Ureter (tissue), 1 donor: ENCODE measurements at regions not wholly inside any gene's neighbourhood (a gene's known extent, or its start where the extent isn't known, plus 50 kb on each side); places are given as distances from the start of the nearest gene placed in this dataset.

Source experiments
- DNase-seq: peaks from one replicate; pipeline ENCODE4 v3.0.0-alpha.2; 2020; ENCODE audit warnings: low spot score
- donor health status: DM: yes; HTN: yes; CAD: no.

DNA sequence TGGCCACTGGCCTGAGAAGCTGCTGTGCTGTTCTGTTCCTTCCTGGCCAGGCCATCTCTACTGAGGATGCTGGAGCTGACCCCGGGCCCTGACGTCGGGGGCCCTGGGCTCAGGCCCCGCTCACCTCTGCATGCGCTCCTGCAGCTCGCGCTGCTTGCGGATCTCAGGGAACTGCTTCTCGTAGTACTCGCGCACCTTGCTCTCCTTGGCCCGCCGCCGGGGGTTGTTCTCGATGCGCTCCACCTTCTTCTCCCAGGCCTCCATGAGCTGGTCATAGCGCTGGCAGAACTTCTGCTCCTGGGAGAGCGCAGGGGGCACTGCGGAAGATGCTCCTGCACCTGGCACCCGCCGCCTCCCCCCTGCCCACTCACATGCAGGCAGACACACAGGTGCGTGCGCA, 135.6 kb downstream of the RFLNA start:
- DNase-seq, result no peak

DNA sequence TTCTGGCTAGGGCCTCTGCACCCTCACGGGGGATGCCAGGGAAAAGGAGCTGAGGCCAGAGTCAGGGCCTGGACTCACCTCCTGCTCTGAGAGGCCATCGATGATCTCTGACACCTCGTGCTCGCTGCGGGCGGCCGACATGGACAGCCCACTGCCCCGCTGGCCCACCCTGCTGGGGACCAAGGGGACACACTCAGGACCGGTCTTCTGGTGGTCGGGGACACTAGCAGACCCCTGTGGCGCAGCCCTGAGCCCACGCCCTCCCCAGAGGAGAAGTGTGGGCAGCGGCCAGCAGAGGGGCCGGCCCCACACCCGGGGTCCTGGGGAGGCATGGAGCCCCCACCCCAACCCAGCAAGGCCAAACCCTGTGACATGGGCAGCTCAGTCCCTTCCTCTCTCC, 134.6 kb downstream of the RFLNA start:
- no peak for DNase-seq

DNA sequence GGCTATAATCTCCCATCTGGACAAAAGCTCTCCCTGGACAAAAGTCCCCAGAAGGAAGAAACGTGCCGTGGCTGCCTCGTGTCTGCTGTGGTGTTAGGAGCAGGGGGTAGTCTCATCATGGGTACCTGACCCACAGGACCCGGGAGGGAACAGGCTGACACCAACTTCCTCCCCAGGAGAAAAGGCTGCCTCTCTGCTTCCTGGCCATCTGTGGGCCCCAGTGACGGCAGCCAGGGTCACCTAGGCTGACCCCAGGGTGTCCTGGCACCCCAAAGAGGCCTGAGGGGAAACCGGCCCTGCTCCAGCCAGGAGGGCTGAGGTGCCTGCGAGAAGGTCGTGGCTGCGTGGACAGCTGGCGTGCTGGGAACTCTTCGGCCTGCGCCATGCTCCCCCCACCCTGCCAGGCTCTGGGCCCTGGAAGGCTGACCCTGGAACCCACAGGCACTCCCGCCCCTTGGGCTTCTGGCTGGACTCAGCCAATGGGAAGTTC, 133.9 kb downstream of the RFLNA start:
- no peak for DNase-seq

DNA sequence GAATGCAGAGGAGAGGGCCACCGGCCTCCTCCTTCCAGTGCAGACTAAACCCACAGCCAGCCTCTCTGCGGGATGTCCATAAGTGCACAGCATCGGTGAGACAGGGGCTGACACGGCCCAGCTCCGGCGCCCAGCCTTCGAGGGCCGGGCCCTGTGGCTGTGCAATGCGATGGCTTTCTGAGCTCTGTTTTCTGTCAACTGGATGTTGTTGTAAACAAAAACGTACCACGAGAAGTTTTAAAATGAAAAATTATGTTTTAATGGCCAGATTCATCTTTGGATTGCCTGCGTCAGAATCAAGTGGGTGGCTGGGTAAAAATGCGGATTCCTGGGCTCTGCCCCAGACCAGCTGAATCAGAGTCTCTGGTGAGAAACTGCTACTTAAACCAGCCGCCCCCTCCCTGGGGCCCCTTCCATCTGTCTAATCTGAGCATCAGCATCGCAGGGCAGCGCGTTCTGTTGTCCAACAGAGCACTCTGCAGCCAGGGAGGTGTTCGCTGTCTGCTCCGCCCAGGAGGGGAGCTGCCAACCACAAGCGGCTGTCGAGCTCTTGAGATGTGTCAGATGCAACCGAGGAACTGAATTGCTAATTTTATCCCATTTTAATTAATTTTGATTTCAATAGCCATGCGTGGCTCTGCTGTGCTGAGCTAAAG, 133.4 kb downstream of the RFLNA start:
- DNase-seq, result no peak

DNA sequence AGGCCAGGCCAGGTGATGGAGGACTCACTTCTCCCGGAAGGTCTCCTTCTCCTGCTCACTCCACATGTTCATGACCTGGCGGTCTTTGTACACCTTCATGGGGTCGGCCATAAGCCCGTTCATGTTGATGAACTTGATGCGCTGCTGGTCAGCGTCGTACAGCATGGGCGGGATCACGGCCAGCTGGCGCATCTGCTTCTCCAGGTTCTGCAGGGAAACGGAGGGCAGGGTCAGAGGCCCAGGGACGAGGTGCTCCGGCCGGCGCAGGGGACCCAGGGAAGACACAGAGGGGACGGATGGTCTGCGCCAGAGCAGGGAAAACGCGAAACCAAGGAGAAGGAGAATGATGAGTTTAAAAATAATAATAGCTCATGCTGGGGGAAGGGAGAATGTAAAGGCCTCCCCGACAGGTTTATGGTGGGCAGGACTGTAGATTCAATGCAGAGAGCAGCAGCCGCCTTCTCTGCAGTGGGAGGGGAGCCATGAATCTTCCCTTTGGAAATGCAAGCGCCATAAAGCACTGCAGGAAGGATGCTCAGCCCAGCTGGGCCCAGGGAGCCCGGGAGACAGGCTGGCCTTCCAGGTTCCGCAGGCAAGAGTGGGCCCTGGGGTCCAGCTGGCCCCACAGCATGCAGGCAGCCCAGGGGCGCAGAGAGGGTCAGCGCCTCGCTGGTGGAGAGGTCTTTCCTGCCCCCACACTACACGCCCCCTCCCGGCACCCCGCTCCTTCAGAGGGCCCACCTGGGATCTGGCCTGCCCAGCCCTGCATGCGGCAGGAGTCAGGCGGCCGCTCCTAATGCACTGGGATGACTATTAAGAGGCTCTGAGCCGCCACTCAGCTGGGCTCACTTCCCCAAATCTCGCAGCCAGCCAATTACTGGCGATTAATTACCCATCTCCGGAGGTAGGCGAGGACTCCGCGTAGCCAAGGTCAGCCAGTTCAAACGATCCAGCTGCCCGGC, 132.0 kb downstream of the RFLNA start:
- DNase-seq, result no peak

DNA sequence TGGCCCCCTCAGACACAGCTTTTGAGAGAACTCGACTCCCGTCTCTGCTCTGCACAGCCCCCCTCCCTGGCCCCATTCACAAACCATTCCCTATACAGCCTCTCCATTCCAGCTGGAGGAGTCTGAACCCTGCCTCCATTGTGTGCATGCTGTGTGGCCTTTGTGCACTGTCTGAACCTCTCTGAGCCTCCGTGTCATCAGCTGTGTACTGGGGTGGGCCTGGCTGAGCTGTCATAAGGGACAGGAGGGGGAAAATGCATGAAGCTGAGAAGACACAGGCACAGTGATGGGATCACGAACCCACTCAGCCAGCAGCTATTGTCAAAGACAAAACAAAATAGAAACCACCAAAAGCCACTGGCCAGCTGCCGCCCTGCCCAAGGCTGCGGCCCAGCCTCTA, 130.8 kb downstream of the RFLNA start:
- no peak for DNase-seq

DNA sequence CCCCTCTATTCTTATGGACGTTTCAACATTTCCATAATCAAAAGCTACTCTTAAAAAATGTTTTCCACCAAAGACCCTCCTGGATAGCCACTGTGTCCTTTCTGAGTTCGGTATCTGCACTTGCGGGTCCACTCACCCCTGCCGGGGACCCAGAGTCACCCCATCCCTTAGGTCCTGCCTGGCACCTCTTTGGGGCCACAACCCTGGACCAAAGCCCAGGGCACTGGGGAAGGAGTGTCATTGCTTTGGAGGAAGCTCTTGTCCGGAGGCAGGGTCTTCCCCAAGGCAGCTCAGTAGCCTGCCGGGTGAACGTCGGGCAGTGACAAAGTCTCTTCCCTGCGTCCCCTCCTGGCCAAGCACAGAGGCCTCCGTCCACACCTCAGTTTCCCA, 129.6 kb downstream of the RFLNA start:
- DNase-seq, result no peak

GRCh38 chr12:124423761-124424515, 129.0 kb downstream of the RFLNA start:
- no peak for DNase-seq

DNA sequence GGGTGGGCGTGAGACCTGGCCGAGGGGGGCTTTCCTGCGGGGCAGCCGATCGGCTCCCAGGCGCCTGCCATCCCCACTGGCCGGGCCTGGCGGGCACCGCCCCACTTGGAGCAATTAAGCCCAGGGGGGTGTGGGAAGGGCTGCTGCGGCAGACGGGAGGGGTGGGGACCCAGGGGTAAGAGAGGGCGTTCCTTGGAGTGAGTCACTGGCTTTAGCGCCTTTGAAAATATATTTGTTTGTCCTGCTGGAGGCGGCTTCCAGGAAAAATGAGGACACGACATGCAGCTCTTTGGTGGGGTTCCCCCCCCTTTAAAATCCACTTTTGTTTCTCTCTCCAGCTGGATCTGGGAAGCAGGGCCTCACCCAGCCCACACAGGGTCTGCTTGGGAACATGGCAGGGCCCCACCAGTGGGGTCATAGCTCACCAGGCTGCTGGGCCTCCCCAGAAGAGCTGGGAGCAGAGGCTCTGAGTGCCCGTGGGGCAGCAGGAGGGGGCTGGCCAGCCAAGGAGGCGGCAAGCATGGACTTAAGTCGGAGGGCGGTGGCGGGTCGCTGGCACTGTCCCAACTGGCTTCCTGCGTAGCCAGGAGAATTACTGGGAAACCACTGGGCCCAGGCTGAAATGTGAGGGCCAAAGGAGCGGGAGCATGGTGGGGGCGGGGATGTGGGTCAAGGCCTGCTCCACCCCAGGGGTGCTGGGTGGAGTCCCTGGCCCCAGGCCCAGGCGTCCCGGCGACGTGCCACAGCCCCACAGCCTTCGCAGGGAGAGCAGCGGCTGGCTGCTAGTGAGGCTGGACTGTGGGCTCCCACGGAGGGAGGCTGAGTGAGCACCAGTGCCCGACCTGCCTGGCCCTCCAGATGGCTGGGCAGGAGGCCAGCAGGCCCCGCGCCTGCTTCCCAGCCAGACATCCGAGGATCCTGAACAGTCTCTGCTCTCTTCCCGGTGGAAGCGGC, 128.0 kb downstream of the RFLNA start:
- peak; percentile 93 for DNase-seq

DNA sequence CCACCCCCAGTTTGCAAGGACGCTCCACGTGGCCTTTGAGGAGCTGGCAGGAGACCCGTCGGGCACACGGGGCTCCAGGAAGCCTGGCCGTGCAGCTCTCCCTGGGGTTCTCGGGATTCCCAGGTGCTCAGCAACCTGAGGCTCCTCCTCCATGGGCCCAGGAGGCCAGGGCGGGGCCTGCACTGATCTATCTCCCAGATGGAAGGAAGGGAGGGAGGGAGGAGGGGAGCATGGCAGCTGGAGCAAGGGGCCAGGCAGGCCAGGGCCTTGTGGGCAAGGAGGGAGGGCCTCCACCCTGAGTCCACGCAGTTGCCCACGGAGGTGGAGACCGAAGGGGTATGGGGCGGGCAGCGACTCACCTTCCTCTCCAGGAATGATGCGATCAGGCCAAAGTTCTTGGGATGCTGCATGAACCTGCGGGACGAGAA, 127.3 kb downstream of the RFLNA start:
- DNase-seq, result peak; percentile 69

DNA sequence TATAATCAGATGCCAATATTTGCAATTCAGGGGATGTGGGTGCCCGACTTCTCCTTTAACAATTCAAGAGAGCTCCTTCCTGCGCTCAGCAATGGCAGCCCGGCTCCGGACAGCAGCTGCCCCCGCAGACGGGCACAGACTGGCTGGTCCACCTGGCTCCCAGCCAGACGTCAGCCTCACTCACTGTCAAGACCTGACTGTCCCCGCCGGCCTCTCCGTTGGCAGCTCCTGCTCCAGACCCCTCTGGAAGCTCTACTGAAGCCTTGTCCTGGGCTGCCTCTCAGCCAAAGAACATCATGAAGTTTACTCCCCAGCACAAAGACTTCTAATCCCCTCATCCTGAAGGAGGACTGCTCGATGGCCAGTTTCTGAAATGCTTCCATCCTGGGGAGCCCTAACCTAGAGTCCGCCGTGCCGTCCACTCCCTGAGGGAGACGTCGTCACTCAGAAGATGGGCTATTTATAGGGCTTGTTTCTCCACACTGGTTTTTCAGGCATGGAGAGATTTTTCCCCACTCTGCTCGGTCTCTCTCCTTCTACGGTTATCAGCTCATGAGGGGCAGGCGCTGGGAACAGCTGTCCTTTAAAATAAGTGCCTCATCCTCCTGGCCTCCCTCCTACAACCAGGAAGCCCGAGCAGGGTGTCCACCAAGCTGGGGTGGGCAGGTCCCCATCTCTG, 126.2 kb downstream of the RFLNA start:
- no peak for DNase-seq

- no peak for DNase-seq
These were observed 125.4 kb downstream of the RFLNA start for GRCh38 chr12:124420041-124420995.

- no peak for DNase-seq
These were observed 124.6 kb downstream of the RFLNA start for GRCh38 chr12:124419292-124420040.

- DNase-seq, result no peak
These were observed 123.9 kb downstream of the RFLNA start for GRCh38 chr12:124418791-124419190.

- DNase-seq, result no peak
These were observed 123.3 kb downstream of the RFLNA start for GRCh38 chr12:124418156-124418555.

GRCh38 chr12:124416516-124417395, 121.9 kb downstream of the RFLNA start:
- DNase-seq, result no peak

DNA sequence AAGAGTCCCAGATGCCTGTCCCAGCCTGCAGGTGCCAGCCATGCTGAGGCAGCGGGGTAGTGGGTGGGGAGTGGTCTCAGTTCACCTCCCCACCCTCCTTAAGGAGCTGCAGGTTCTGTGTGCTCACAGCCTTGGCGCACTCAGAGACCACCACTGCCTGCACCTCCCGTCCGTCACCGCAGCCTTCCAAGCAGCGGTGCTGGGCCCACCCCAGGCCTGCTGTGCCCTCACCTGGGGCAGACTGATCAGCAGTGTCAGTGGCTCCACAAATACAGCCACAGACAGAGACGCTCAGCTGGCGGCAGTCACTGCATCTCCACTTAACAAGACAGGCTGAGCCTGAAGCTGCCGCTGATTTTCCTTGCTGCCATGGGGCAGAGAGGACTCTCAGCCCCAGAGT, 120.2 kb downstream of the RFLNA start:
- no peak for DNase-seq

GRCh38 chr12:124413915-124414314, 119.0 kb downstream of the RFLNA start:
- DNase-seq, result no peak
